ENCODE measurements at regions not wholly inside any gene's neighbourhood (a gene's known extent, or its start where the extent isn't known, plus 50 kb on each side); places are given as distances from the start of the nearest gene placed in this dataset.

- peak overlapping the region; percentile 18 for H2AFZ ChIP-seq (ENCODE audit: low read depth, low read length)
- H3K9ac ChIP-seq (ENCODE audit: low read length) = no peak overlapping the region
- Mint-ChIP-seq H3K27ac (ENCODE audit: unreplicated experiment) (no peak overlapping the region), H3K36me3 (ENCODE audit: low read depth, unreplicated experiment) (no peaks in the 10 kb centered on the region), H3K27me3 (ENCODE audit: low read depth, unreplicated experiment) (no peaks in the 10 kb centered on the region), H3K4me1 (ENCODE audit: low read depth, unreplicated experiment) (no peaks in the 10 kb centered on the region), H3K9me3 (ENCODE audit: unreplicated experiment) (peaks cover 7% of the 10 kb centered on the region), H3K4me3 (ENCODE audit: unreplicated experiment) (no peak overlapping the region)
- H3K9me3 ChIP-seq (ENCODE audit: insufficient read depth, low read depth, low read length) = no peaks in the 10 kb centered on the region
- DNase-seq (ENCODE audit: low read depth) = no peak
- TF ChIP-seq EZH2 (IDR thresholded peaks at IDR 0.05; ENCODE audit: insufficient read depth, low read length) (no peak), CTCF (IDR thresholded peaks at IDR 0.05; ENCODE audit: insufficient read depth, low read depth, low read length) (no peak)
- no peak overlapping the region for H3K4me2 ChIP-seq (ENCODE audit: low read length)
- no peaks in the 10 kb centered on the region for H3K4me1 ChIP-seq (ENCODE audit: insufficient read depth, low read length)
- no peak overlapping the region for H3K4me3 ChIP-seq (ENCODE audit: insufficient read depth, low read depth, low read length)
- H3K36me3 ChIP-seq (ENCODE audit: insufficient read depth, low read length) = no peaks in the 10 kb centered on the region
- FAIRE-seq = no peak
- no peak overlapping the region for H3K27ac ChIP-seq (ENCODE audit: low read depth, low read length)
- H4K20me1 ChIP-seq (ENCODE audit: insufficient read depth, low read length) = no peaks in the 10 kb centered on the region
- H3K27me3 ChIP-seq (ENCODE audit: insufficient read depth, low read length) = no peaks in the 10 kb centered on the region
- no peaks in the 10 kb centered on the region for H3K79me2 ChIP-seq (ENCODE audit: insufficient read depth, low read length)
Observed at GRCh38 chr4:71945791-71946190, 86.0 kb upstream of the NPFFR2 start.

GRCh38 chr4:71958978-71959377 is 72.8 kb upstream of the NPFFR2 start:
- no peak overlapping the region for H3K9ac ChIP-seq (ENCODE audit: low read length)
- no peaks in the 10 kb centered on the region for H3K36me3 ChIP-seq (ENCODE audit: insufficient read depth, low read length)
- no peaks in the 10 kb centered on the region for H3K9me3 Mint-ChIP-seq (ENCODE audit: unreplicated experiment)
- no peak for FAIRE-seq
- H3K27me3 Mint-ChIP-seq (ENCODE audit: low read depth, unreplicated experiment) = no peaks in the 10 kb centered on the region
- H3K4me1 Mint-ChIP-seq (ENCODE audit: low read depth, unreplicated experiment) = no peaks in the 10 kb centered on the region
- H3K79me2 ChIP-seq (ENCODE audit: insufficient read depth, low read length) = no peaks in the 10 kb centered on the region
- H2AFZ ChIP-seq (ENCODE audit: low read depth, low read length) = no peak overlapping the region
- H3K36me3 Mint-ChIP-seq (ENCODE audit: low read depth, unreplicated experiment) = no peaks in the 10 kb centered on the region
- H3K27me3 ChIP-seq (ENCODE audit: insufficient read depth, low read length) = no peaks in the 10 kb centered on the region
- no peaks in the 10 kb centered on the region for H4K20me1 ChIP-seq (ENCODE audit: insufficient read depth, low read length)
- H3K4me1 ChIP-seq (ENCODE audit: insufficient read depth, low read length) = no peaks in the 10 kb centered on the region
- DNase-seq (ENCODE audit: low read depth) = no peak
- H3K27ac Mint-ChIP-seq (ENCODE audit: unreplicated experiment) = no peak overlapping the region
- H3K4me3 ChIP-seq (ENCODE audit: insufficient read depth, low read depth, low read length) = no peak overlapping the region
- no peak overlapping the region for H3K4me2 ChIP-seq (ENCODE audit: low read length)
- no peak overlapping the region for H3K27ac ChIP-seq (ENCODE audit: low read depth, low read length)
- H3K9me3 ChIP-seq (ENCODE audit: insufficient read depth, low read depth, low read length) = no peaks in the 10 kb centered on the region
- TF ChIP-seq EZH2 (IDR thresholded peaks at IDR 0.05; ENCODE audit: insufficient read depth, low read length) = no peak
- no peak overlapping the region for H3K4me3 Mint-ChIP-seq (ENCODE audit: unreplicated experiment)

GRCh38 chr4:71962622-71963264 is 69.1 kb upstream of the NPFFR2 start:
- Histone ChIP-seq H3K4me2 (ENCODE audit: low read length) (no peak overlapping the region), H3K79me2 (ENCODE audit: insufficient read depth, low read length) (no peaks in the 10 kb centered on the region), H3K27me3 (ENCODE audit: insufficient read depth, low read length) (no peaks in the 10 kb centered on the region), H4K20me1 (ENCODE audit: insufficient read depth, low read length) (no peaks in the 10 kb centered on the region), H3K36me3 (ENCODE audit: insufficient read depth, low read length) (no peaks in the 10 kb centered on the region), H2AFZ (ENCODE audit: low read depth, low read length) (no peak overlapping the region), H3K27ac (ENCODE audit: low read depth, low read length) (no peak overlapping the region), H3K9ac (ENCODE audit: low read length) (no peak overlapping the region), H3K4me3 (ENCODE audit: insufficient read depth, low read depth, low read length) (no peak overlapping the region), H3K9me3 (ENCODE audit: insufficient read depth, low read depth, low read length) (no peaks in the 10 kb centered on the region), H3K4me1 (ENCODE audit: insufficient read depth, low read length) (no peaks in the 10 kb centered on the region)
- Mint-ChIP-seq H3K4me1 (ENCODE audit: low read depth, unreplicated experiment) (no peaks in the 10 kb centered on the region), H3K4me3 (ENCODE audit: unreplicated experiment) (no peak overlapping the region), H3K27me3 (ENCODE audit: low read depth, unreplicated experiment) (no peaks in the 10 kb centered on the region), H3K9me3 (ENCODE audit: unreplicated experiment) (no peaks in the 10 kb centered on the region), H3K36me3 (ENCODE audit: low read depth, unreplicated experiment) (no peaks in the 10 kb centered on the region), H3K27ac (ENCODE audit: unreplicated experiment) (no peak overlapping the region)
- FAIRE-seq (no peak), DNase-seq (ENCODE audit: low read depth) (no peak)
- TF ChIP-seq CTCF (IDR thresholded peaks at IDR 0.05; ENCODE audit: insufficient read depth, low read depth, low read length) (no peak), EZH2 (IDR thresholded peaks at IDR 0.05; ENCODE audit: insufficient read depth, low read length) (no peak)

Data from astrocyte (in vitro differentiated cells and primary cell).